GM12864 (cell line): ENCODE measurements at regions not wholly inside any gene's neighbourhood (a gene's known extent, or its start where the extent isn't known, plus 50 kb on each side); places are given as distances from the start of the nearest gene placed in this dataset.
"Not testable (repeated sequence)": the region's sequence is repeated elsewhere in the genome, so short reads cannot be mapped to it uniquely, and the experiment has no call there.

ENCODE experiments used
- DNase-seq: peaks from one replicate; pipeline ENCODE4 v3.0.0-alpha.2; 2011; ENCODE audit warnings: low read depth
- H3K4me3 ChIP-seq: 2 replicates; pipeline ENCODE4 v1.5.1; 2011; ENCODE audit warnings: mild to moderate bottlenecking, low read depth, low read length, control low read depth
- TF ChIP-seq, protein P1 (sequence below): IDR thresholded peaks from 2 replicates; pipeline ENCODE4 v1.5.1; 2011; ENCODE audit warnings: low read depth, mild to moderate bottlenecking, moderate library complexity, low read length, control low read depth, inconsistent platforms; ENCODE audit errors: missing control alignments

DNA sequence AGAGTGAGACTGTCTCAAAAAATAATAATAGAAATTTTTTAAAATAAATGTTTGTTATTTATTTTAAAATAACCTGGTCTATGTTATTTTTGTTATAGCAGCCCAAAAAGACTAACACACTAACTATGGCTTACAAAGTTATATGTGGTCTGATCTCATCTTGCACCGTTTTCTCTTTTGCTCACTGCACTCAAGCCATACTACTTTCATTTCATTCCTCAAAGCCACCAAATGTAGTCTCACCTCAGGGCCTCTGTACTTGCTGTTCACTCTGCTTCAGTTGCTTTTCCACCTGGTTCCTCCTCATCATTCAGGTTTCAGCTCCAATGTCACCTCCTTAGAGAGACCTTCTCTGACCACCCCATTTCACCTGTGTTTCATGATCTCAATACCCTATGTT is 55.2 kb upstream of the MDM1 start:
- TF ChIP-seq, protein P1, sequence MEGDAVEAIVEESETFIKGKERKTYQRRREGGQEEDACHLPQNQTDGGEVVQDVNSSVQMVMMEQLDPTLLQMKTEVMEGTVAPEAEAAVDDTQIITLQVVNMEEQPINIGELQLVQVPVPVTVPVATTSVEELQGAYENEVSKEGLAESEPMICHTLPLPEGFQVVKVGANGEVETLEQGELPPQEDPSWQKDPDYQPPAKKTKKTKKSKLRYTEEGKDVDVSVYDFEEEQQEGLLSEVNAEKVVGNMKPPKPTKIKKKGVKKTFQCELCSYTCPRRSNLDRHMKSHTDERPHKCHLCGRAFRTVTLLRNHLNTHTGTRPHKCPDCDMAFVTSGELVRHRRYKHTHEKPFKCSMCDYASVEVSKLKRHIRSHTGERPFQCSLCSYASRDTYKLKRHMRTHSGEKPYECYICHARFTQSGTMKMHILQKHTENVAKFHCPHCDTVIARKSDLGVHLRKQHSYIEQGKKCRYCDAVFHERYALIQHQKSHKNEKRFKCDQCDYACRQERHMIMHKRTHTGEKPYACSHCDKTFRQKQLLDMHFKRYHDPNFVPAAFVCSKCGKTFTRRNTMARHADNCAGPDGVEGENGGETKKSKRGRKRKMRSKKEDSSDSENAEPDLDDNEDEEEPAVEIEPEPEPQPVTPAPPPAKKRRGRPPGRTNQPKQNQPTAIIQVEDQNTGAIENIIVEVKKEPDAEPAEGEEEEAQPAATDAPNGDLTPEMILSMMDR: no peak
- DNase-seq: no peak
- H3K4me3 ChIP-seq: no peak overlapping the region

DNA sequence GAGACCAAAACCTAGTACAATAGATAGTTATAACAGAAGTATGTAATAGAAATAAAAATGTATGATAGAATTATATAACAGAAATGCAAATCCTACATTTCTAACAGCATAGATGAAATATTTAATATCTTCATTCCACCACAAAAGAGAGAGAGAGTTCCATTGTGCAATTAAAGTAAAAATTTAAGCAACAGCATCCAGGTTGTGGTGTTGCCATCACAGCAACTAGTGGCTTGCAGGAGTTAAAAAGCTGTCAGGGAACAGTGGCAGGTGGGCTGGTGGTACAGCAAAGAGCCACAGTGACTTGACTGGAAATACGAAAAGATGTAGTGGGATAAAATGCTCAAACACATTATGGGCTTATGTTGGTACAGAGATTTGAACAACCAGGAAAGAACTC is 57.1 kb upstream of the MDM1 start:
- DNase-seq: no peak
- no peak overlapping the region for H3K4me3 ChIP-seq
- TF ChIP-seq, protein P1: no peak

DNA sequence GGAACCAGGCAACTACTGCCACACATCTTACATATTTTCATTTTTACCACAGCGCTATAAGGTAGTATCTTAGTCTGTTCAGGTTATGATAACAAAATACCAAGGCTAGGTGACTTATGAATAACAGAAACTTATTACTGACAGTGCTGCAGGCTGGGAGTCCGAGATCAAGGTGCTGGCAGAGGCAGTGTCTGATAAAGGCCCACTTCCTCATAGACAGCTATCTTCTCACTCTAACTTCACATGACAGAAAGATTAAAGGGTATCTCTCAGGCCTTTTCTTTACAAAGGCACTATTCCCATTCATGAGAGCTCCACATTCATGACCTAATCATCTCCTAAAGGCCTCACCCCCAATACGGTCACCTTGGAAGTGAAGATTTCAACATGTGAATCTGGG is 59.8 kb upstream of the MDM1 start:
- TF ChIP-seq, protein P1: no peak
- DNase-seq: no peak
- no peak overlapping the region for H3K4me3 ChIP-seq

DNA sequence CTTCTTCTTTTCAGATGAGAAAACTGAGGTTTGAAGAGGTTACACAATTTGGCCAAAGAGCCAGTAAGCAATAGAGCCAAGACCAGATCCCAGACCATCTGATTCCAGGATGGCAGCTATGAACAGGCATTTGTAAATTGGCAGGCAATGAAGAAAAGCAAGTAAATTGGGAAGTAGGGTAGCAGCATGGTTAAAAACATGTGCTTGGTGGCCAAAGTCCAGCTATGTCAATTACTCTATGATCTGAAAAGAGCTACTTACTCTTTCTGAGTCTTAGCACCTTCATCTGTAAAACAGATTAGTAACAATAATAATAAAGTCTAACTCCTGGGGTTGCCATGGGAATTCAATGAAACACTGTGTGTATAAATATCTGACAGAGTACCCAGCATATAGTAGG is 60.2 kb upstream of the MDM1 start:
- no peak overlapping the region for H3K4me3 ChIP-seq
- TF ChIP-seq, protein P1: no peak
- no peak for DNase-seq

DNA sequence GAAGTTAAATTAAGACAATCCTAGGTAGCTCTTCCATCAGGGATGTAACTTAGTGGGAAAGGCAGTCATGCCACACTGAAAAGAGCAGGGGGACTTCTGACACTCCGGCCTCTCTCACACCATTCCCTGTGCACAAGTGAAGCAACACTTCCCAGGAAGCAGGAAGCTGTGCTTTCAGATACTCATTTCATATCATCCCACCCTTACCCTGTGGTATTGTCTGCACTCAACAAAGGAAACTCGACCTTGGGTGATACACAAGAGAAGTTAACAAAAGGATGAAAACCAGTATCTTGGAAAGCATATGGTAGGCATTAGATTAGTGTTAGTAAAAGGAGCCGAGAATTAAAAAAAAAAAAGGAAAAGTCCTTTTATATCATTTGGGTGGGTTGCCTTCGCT is 61.3 kb upstream of the MDM1 start:
- no peak overlapping the region for H3K4me3 ChIP-seq
- TF ChIP-seq, protein P1: no peak
- DNase-seq: no peak

DNA sequence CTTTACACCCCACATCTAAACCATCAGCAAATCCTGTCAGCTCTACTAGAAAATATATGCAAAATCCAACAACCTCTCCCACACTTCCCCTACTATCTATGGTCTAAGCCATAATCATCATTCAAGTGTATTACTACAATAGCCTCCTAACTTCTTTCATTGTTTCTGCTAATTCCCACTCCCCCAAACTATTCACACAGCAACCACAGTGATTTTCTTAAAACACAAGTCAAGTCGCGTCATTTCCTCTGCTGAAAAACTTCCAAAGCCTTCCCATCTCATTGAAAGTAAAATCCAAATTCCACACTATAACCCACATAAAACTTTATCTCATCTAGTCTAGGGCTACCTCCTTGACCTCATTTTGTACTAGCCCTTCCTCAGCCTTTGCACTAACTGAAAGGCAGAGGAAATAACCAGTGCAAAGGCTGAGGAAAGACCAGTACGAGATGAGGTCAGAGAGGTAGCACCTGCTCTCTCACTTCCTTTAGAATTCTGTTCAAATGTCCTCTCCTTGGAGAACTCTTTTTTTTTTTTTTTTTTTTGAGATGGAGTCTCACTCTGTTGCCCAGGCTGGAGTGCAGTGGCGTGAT is 65.5 kb upstream of the MDM1 start:
- DNase-seq: no peak
- H3K4me3 ChIP-seq: no peak overlapping the region
- TF ChIP-seq, protein P1: no peak

DNA sequence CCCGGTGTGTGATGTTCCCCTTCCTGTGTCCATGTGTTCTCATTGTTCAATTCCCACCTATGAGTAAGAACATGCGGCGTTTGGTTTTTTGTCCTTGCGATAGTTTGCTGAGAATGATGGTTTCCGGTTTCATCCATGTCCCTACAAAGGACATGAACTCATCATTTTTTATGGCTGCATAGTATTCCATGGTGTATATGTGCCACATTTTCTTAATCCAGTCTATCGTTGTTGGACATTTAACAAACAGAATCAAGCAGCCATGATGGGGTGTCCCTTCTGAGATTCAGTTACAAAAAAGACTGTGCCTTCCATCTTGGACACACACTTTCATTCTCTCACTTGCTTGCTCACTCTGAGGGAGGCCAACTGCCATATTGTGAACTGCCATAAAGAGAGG is 66.5 kb upstream of the MDM1 start:
- not testable (repeated sequence) for DNase-seq, H3K4me3 ChIP-seq

DNA sequence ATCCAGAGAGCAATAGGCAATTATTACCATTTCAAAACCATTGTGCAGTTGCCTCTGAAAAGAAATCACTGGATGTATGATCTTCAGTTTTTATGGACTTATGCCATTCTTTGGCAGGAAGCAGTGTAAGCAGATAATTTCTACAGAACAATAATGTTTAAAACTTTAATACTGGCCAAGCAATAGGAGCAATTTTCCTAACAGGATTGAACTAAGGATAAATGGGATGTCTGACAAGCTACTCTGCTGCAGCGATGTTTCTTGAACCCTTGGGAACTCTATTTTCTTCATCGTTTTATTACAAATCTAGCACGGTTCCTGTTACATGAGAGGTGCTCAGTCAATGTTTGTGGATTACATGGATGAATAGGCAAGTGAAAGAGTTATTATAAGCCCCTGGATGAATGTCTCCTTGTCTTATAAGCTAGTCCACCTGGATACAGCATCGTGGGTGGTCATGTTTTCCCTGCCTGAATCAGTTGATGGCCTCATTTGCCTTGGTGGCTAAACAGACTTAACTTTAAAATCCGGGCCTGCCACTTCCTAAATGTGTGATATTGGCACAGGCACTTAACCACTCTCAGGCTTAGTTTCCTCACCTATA is 68.2 kb upstream of the MDM1 start:
- H3K4me3 ChIP-seq: no peak overlapping the region
- DNase-seq: no peak
- TF ChIP-seq, protein P1: no peak
